22Rv1 (cell line): ENCODE measurements at regions not wholly inside any gene's neighbourhood (a gene's known extent, or its start where the extent isn't known, plus 50 kb on each side); places are given as distances from the start of the nearest gene placed in this dataset.
"Not testable (repeated sequence)": the region's sequence is repeated elsewhere in the genome, so short reads cannot be mapped to it uniquely, and the experiment has no call there.

Experiments used
- H3K27ac ChIP-seq: fragments of 450-650 bp; 2 replicates; pipeline ENCODE4 v1.5.1; 2017
- CTCF ChIP-seq: fragments of 450-650 bp; IDR thresholded peaks from 2 replicates; pipeline ENCODE4 v1.5.1; 2017; ENCODE audit warnings: mild to moderate bottlenecking
- ZFX ChIP-seq: fragments of 450-650 bp; IDR thresholded peaks from 2 replicates; pipeline ENCODE4 v1.6.1; 2017; ENCODE audit warnings: antibody characterized with exemption, borderline replicate concordance

GRCh38 chr5:52627740-52628139 is 160.0 kb upstream of the ITGA1 start:
- no peak overlapping the region for H3K27ac ChIP-seq
- TF ChIP-seq CTCF: no peak
- no peak for TF ChIP-seq ZFX

GRCh38 chr5:52632281-52632680 is 155.4 kb upstream of the ITGA1 start:
- TF ChIP-seq ZFX (no peak), CTCF (no peak)
- no peak overlapping the region for H3K27ac ChIP-seq

- not testable (repeated sequence) for H3K27ac ChIP-seq
Observed at GRCh38 chr5:52634171-52634570, 153.5 kb upstream of the ITGA1 start.

GRCh38 chr5:52638732-52639131 is 149.0 kb upstream of the ITGA1 start:
- TF ChIP-seq CTCF (no peak), ZFX (no peak)
- H3K27ac ChIP-seq: no peak overlapping the region

GRCh38 chr5:52648726-52649125 is 139.0 kb upstream of the ITGA1 start:
- no peak for TF ChIP-seq CTCF
- TF ChIP-seq ZFX: no peak
- no peak overlapping the region for H3K27ac ChIP-seq

- TF ChIP-seq CTCF: no peak
- TF ChIP-seq ZFX: no peak
- H3K27ac ChIP-seq: no peak overlapping the region
Observed at GRCh38 chr5:52655163-52655562, 132.6 kb upstream of the ITGA1 start.

GRCh38 chr5:52656569-52657246 is 131.0 kb upstream of the ITGA1 start:
- H3K27ac ChIP-seq: no peak overlapping the region
- TF ChIP-seq CTCF: no peak
- TF ChIP-seq ZFX: no peak

- no peak overlapping the region for H3K27ac ChIP-seq
- TF ChIP-seq CTCF (peak; percentile 63), ZFX (no peak)
Observed at GRCh38 chr5:52657247-52657645, 130.5 kb upstream of the ITGA1 start.
